Astrocyte of the cerebellum (primary cell): ENCODE measurements at regions not wholly inside any gene's neighbourhood (a gene's known extent, or its start where the extent isn't known, plus 50 kb on each side); places are given as distances from the start of the nearest gene placed in this dataset.

Experiments
- DNase-seq: peaks from one replicate; pipeline ENCODE4 v3.0.0-alpha.2; 2011; ENCODE audit warnings: low read depth
- H3K4me3 ChIP-seq: 2 replicates; pipeline ENCODE4 v1.5.1; 2011; ENCODE audit warnings: mild to moderate bottlenecking, low read depth, low read length, moderate library complexity
- in situ Hi-C: cut with HindIII; loops from 2 replicates; pipeline ENCODE4 v1.10.0; 2017; ENCODE audit warnings: low sequenced_read_pairs
- TF ChIP-seq, protein P1 (sequence below): IDR thresholded peaks from 2 replicates; pipeline ENCODE4 v1.5.1; 2012; ENCODE audit warnings: low read length, low read depth, moderate library complexity, mild to moderate bottlenecking; ENCODE audit errors: missing control alignments

- DNase-seq = no peak
Measured at GRCh38 chr7:65317372-65317771, 56.3 kb upstream of the ZNF92 start.

DNA sequence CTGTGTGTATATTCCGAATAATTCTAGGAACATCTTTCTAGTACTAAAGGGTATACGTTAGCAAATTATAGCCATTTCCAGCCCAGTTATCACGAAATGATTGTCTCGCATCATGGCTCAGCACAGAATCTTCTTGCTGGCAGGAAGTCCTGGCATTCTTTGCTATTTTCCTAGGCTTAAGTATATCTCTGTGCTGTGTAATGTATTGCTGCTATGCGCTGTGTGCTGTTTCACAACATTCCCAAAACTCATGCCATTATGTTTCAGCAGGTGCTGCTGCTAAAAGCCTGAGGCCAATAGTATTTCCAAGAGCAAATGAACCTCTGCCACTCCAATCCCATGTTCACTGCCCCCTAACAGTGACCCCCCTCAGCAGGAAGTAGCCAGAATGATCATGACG lies 62.9 kb upstream of the ZNF92 start:
- in situ Hi-C loops = no loop called here
- TF ChIP-seq, protein P1, sequence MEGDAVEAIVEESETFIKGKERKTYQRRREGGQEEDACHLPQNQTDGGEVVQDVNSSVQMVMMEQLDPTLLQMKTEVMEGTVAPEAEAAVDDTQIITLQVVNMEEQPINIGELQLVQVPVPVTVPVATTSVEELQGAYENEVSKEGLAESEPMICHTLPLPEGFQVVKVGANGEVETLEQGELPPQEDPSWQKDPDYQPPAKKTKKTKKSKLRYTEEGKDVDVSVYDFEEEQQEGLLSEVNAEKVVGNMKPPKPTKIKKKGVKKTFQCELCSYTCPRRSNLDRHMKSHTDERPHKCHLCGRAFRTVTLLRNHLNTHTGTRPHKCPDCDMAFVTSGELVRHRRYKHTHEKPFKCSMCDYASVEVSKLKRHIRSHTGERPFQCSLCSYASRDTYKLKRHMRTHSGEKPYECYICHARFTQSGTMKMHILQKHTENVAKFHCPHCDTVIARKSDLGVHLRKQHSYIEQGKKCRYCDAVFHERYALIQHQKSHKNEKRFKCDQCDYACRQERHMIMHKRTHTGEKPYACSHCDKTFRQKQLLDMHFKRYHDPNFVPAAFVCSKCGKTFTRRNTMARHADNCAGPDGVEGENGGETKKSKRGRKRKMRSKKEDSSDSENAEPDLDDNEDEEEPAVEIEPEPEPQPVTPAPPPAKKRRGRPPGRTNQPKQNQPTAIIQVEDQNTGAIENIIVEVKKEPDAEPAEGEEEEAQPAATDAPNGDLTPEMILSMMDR = no peak

More at GRCh38 chr7:65317372-65317771, 56.3 kb upstream of the ZNF92 start:
- TF ChIP-seq, protein P1 = no peak
- no peak overlapping the region for H3K4me3 ChIP-seq
- in situ Hi-C loops = no loop called here

DNA sequence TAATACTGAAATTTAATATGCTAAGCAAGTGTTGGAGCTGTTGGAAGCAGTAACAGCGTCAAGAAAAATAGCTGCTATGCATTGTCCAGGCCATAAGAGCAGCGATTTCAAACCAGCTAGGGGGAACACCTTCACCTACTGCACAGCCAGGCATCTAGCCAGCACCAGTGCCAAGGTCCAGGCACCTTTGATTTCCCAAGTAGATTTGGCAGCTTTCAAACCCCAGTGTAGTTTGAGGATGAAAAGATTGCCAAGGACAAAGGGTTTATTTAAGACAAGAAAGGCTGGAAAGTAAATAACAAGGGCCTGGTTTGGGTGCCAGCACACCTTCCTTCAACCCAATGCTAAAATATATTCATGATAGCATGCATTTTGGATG lies 65.4 kb upstream of the ZNF92 start:
- no peak overlapping the region for H3K4me3 ChIP-seq
- TF ChIP-seq, protein P1 = no peak
- in situ Hi-C loops = no loop called here

More for the DNA sequence above, 62.9 kb upstream of the ZNF92 start:
- no peak for DNase-seq
- no peak overlapping the region for H3K4me3 ChIP-seq

GRCh38 chr7:65307651-65308299 lies 65.9 kb upstream of the ZNF92 start:
- peak; percentile 65 for DNase-seq
- in situ Hi-C loops = no loop called here
- TF ChIP-seq, protein P1 = peak; percentile 84
- H3K4me3 ChIP-seq = no peak overlapping the region

More for the DNA sequence above, 65.4 kb upstream of the ZNF92 start:
- no peak for DNase-seq

GRCh38 chr7:65304175-65304574 lies 69.5 kb upstream of the ZNF92 start:
- DNase-seq = no peak
- TF ChIP-seq, protein P1 = no peak
- in situ Hi-C loops = no loop called here

GRCh38 chr7:65302883-65303282 lies 70.8 kb upstream of the ZNF92 start:
- H3K4me3 ChIP-seq = no peak overlapping the region
- no peak for DNase-seq
- TF ChIP-seq, protein P1 = no peak
- in situ Hi-C loops = no loop called here

More at GRCh38 chr7:65304175-65304574, 69.5 kb upstream of the ZNF92 start:
- no peak overlapping the region for H3K4me3 ChIP-seq
